Smooth muscle cell (in vitro differentiated cells): ENCODE measurements at regions not wholly inside any gene's neighbourhood (a gene's known extent, or its start where the extent isn't known, plus 50 kb on each side); places are given as distances from the start of the nearest gene placed in this dataset.

Experiments
- DNase-seq: peaks from one replicate; lab custom pipeline; 2025; ENCODE audit not compliant: unreplicated experiment; lab: John Stamatoyannopoulos, UW
- H2AFZ ChIP-seq: fragments of 200-600 bp; sonication (generic); 2 replicates; pipeline ENCODE4 v1.6.0; 2016; ENCODE audit warnings: antibody characterized with exemption, low read depth, mild to moderate bottlenecking
- H3F3A ChIP-seq: fragments of 200-600 bp; sonication (generic); 2 replicates; pipeline ENCODE4 v1.6.0; 2017; ENCODE audit warnings: antibody characterized with exemption, low read depth
- H3K27ac ChIP-seq: fragments of 200-600 bp; sonication (generic); 2 replicates; pipeline ENCODE4 v1.5.1; 2016; ENCODE audit warnings: low read depth, mild to moderate bottlenecking
- H3K27me3 ChIP-seq: fragments of 200-600 bp; sonication (generic); 2 replicates; pipeline ENCODE4 v1.6.1; 2016; ENCODE audit warnings: low read depth, mild to moderate bottlenecking
- H3K36me3 ChIP-seq: fragments of 200-600 bp; sonication (generic); 2 replicates; pipeline ENCODE4 v1.5.1; 2016; ENCODE audit warnings: low read depth
- H3K4me1 ChIP-seq: fragments of 200-600 bp; sonication (generic); 2 replicates; pipeline ENCODE4 v1.5.1; 2016; ENCODE audit warnings: low read depth
- H3K4me2 ChIP-seq: fragments of 200-600 bp; sonication (generic); 2 replicates; pipeline ENCODE4 v1.6.0; 2016; ENCODE audit warnings: mild to moderate bottlenecking
- H3K4me3 ChIP-seq: fragments of 200-600 bp; sonication (generic); 2 replicates; pipeline ENCODE4 v1.5.1; 2016; ENCODE audit warnings: mild to moderate bottlenecking
- H3K79me2 ChIP-seq: fragments of 200-600 bp; sonication (generic); 2 replicates; pipeline ENCODE4 v1.6.0; 2016; ENCODE audit warnings: low read depth, mild to moderate bottlenecking
- H3K9ac ChIP-seq: fragments of 200-600 bp; sonication (generic); 2 replicates; pipeline ENCODE4 v1.6.0; 2016; ENCODE audit warnings: low read depth
- H3K9me3 ChIP-seq: fragments of 200-600 bp; sonication (generic); replicated peaks from 2 replicates; pipeline ENCODE4 v1.5.1; 2016; ENCODE audit warnings: low read depth
- H4K20me1 ChIP-seq: fragments of 200-600 bp; sonication (generic); 2 replicates; pipeline ENCODE4 v1.6.0; 2016; ENCODE audit warnings: low read depth
- CTCF ChIP-seq: fragments of 200-600 bp; sonication (generic); IDR thresholded peaks from 2 replicates; pipeline ENCODE4 v1.5.1; 2017; ENCODE audit warnings: borderline replicate concordance, mild to moderate bottlenecking, antibody characterized with exemption; ENCODE audit not compliant: insufficient read depth, poor library complexity, severe bottlenecking
- WGBS: methylation state at CpG from one replicate; pipeline ENCODE4 v1.1.7; 2016; ENCODE audit warnings: low lambda C conversion rate; 5-methylcytosine and 5-hydroxymethylcytosine counted together

GRCh38 chr16:65281586-65281985, 159.7 kb upstream of the CDH11 start:
- H3K4me1 ChIP-seq = peaks cover 52% of the 10 kb centered on the region
- no peak overlapping the region for H3K4me2 ChIP-seq
- 51% methylated on average over 2 of the region's 2 CpGs for WGBS
- TF ChIP-seq CTCF = no peak
- H3K79me2 ChIP-seq = peaks cover 52% of the 10 kb centered on the region
- no peak overlapping the region for H3K4me3 ChIP-seq
- H3K36me3 ChIP-seq = no peaks in the 10 kb centered on the region
- H2AFZ ChIP-seq = no peak overlapping the region
- H4K20me1 ChIP-seq = peaks cover 76% of the 10 kb centered on the region
- no peaks in the 10 kb centered on the region for H3K9me3 ChIP-seq
- no peak for DNase-seq
- peak overlapping the region; percentile 47 for H3K27ac ChIP-seq
- H3F3A ChIP-seq = peaks cover 22% of the 10 kb centered on the region
- no peak overlapping the region for H3K9ac ChIP-seq
- no peaks in the 10 kb centered on the region for H3K27me3 ChIP-seq

- no peaks in the 10 kb centered on the region for H3K36me3 ChIP-seq
- no peak for TF ChIP-seq CTCF
- no peak overlapping the region for H2AFZ ChIP-seq
- peaks cover 52% of the 10 kb centered on the region for H3K4me1 ChIP-seq
- no peak overlapping the region for H3K4me3 ChIP-seq
- H3K79me2 ChIP-seq = peaks cover 47% of the 10 kb centered on the region
- peak overlapping the region; percentile 47 for H3K27ac ChIP-seq
- peaks cover 72% of the 10 kb centered on the region for H4K20me1 ChIP-seq
- no peak overlapping the region for H3K9ac ChIP-seq
- peaks cover 22% of the 10 kb centered on the region for H3F3A ChIP-seq
- no peak for DNase-seq
- no peaks in the 10 kb centered on the region for H3K27me3 ChIP-seq
- no peak overlapping the region for H3K4me2 ChIP-seq
- WGBS = 54% methylated on average over 8 of the region's 8 CpGs
- no peaks in the 10 kb centered on the region for H3K9me3 ChIP-seq
Observed at GRCh38 chr16:65280845-65281512, 159.1 kb upstream of the CDH11 start.

- H3K27ac ChIP-seq = peak overlapping the region; percentile 4
- peaks cover 42% of the 10 kb centered on the region for H3K4me1 ChIP-seq
- peaks cover 13% of the 10 kb centered on the region for H3F3A ChIP-seq
- peaks cover 64% of the 10 kb centered on the region for H4K20me1 ChIP-seq
- no peak for TF ChIP-seq CTCF
- no peaks in the 10 kb centered on the region for H3K9me3 ChIP-seq
- H3K36me3 ChIP-seq = no peaks in the 10 kb centered on the region
- WGBS = 100% methylated on average over 1 of the region's 1 CpG
- no peaks in the 10 kb centered on the region for H3K27me3 ChIP-seq
- DNase-seq = no peak
- H3K9ac ChIP-seq = no peak overlapping the region
- H2AFZ ChIP-seq = no peak overlapping the region
- H3K79me2 ChIP-seq = peaks cover 50% of the 10 kb centered on the region
- H3K4me3 ChIP-seq = no peak overlapping the region
- no peak overlapping the region for H3K4me2 ChIP-seq
Observed at GRCh38 chr16:65279576-65279975, 157.7 kb upstream of the CDH11 start.

- H3K27me3 ChIP-seq = no peaks in the 10 kb centered on the region
- no peak overlapping the region for H2AFZ ChIP-seq
- no peak overlapping the region for H3K9ac ChIP-seq
- H3K4me1 ChIP-seq = peaks cover 36% of the 10 kb centered on the region
- peaks cover 10% of the 10 kb centered on the region for H3F3A ChIP-seq
- peaks cover 53% of the 10 kb centered on the region for H3K79me2 ChIP-seq
- H3K9me3 ChIP-seq = no peaks in the 10 kb centered on the region
- H3K36me3 ChIP-seq = no peaks in the 10 kb centered on the region
- no peak overlapping the region for H3K4me3 ChIP-seq
- 83% methylated on average over 6 of the region's 6 CpGs for WGBS
- H3K4me2 ChIP-seq = no peak overlapping the region
- TF ChIP-seq CTCF = no peak
- peaks cover 64% of the 10 kb centered on the region for H4K20me1 ChIP-seq
- H3K27ac ChIP-seq = no peak overlapping the region
- DNase-seq = no peak
Observed at GRCh38 chr16:65278874-65279273, 157.0 kb upstream of the CDH11 start.
